Endothelial cell of umbilical vein (primary cell): ENCODE measurements at regions not wholly inside any gene's neighbourhood (a gene's known extent, or its start where the extent isn't known, plus 50 kb on each side); places are given as distances from the start of the nearest gene placed in this dataset.

ENCODE experiments used
- CTCF ChIP-seq, 2 donors: IDR thresholded peaks; 1 replicate in 1 of 2; 2 replicates in 1 of 2; pipeline ENCODE4 v1.5.1; 2011; ENCODE audit warnings: low read length in 2 of 2, mild to moderate bottlenecking in 2 of 2, moderate library complexity in 2 of 2, control low read depth in 1 of 2, inconsistent platforms in 1 of 2, low read depth in 1 of 2; ENCODE audit not compliant: insufficient read depth in 1 of 2; ENCODE audit errors: extremely low read depth in 1 of 2
- JUN ChIP-seq: IDR thresholded peaks from 2 replicates; pipeline ENCODE4 v1.6.1; 2011; ENCODE audit warnings: borderline replicate concordance, low read depth; ENCODE audit not compliant: insufficient read length, insufficient read depth
- POLR2A ChIP-seq: IDR thresholded peaks from 2 replicates; pipeline ENCODE4 v1.6.1; 2012; ENCODE audit warnings: low read depth, mild to moderate bottlenecking, control low read depth, low read length

- no peak for TF ChIP-seq CTCF (IDR thresholded peaks at IDR 0.05; ENCODE audit: extremely low read depth in 1 of 2, insufficient read depth in 1 of 2, low read depth in 1 of 2, low read length in 2 of 2)
- no peak for TF ChIP-seq JUN
- TF ChIP-seq POLR2A, result no peak
These were observed 203.3 kb downstream of the EDN1 start for GRCh38 chr6:12493446-12493845.
